Left cardiac atrium (tissue), 4 donors: ENCODE measurements at regions not wholly inside any gene's neighbourhood (a gene's known extent, or its start where the extent isn't known, plus 50 kb on each side); places are given as distances from the start of the nearest gene placed in this dataset.
A peak's percentile ranks its signal among the peaks of the same experiment; 100 is the strongest.

Experiments
- ATAC-seq, 2 donors: fragments of 200-7000 bp; cut with Tn5 transposase; one replicate each; pipeline ENCODE4 v1.9.1; 2020; ENCODE audit warnings: mild to moderate bottlenecking in 2 of 2, moderate library complexity in 2 of 2
- DNase-seq: peaks from one replicate; pipeline ENCODE4 v3.0.0-alpha.2; 2020
- intact Hi-C, 2 donors: fragments of 100-400 bp; cut with DNase I; formaldehyde crosslinking; loops; one replicate each; pipeline versions ENCODE4 v1.14.1 to v1.15.1; 2022 to 2023
- donor health status: DM: no; HTN: yes; CAD: no.
- donor health status: DM: no; HTN: yes; CAD: no; lungs with severe emphysema.
- donor health status: DM: yes; HTN: yes; CAD: no.
- donor health status: Dilated cardiomyopathy.

DNA sequence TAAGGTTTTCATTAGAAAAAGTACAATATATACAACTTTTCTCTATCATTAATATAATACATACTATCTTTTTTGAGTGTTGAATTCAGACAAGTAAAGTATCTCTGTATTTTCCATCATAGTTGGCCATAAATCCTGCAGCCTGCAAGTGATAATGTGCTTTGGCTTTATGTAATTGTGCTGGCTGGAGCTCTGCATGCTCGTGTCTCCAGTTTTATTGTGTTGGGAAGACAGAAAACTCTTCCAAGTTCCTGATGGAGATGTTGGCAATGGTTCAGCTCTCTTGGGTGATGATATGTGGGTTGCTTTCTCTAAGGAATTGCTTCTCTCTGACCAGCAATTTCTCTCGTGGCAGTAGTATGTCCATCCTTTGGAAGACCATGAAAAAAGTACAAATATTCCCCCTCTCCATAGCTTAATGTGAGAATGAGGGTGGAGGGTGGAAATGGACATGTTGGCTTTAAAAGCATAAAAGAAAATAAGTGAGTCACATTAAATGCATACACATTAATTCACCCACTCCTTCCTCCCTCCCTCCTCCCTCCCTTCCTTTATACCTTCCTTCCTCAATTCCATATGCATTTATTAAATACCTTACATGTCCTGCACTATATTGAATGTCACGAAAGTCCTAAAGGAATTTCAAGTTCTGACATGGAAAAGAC lies 344.2 kb downstream of the MTX2 start:
- no peak for DNase-seq
- intact Hi-C loops = no loop called here
- ATAC-seq = no peak

DNA sequence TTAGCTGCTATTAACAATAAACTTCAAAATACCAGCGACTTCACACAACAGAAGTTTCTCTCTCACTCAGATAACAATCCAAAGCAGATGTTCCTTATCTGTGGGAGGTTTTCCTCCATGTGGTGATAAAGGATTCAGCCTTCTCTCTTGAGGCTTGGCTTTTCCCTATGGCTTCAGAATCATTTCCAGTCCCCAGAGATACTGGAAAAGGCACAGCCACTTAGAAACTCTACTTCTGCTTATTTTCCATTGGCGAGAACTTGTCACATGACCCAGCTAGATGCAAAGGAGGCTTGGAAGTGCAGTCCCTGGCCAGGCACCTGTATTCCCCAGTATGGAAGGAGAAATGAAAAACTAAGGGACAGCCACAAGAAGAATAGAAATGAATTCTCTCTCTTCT lies 344.8 kb downstream of the MTX2 start:
- DNase-seq = no peak
- intact Hi-C loops = no loop called here
- ATAC-seq = no peak

DNA sequence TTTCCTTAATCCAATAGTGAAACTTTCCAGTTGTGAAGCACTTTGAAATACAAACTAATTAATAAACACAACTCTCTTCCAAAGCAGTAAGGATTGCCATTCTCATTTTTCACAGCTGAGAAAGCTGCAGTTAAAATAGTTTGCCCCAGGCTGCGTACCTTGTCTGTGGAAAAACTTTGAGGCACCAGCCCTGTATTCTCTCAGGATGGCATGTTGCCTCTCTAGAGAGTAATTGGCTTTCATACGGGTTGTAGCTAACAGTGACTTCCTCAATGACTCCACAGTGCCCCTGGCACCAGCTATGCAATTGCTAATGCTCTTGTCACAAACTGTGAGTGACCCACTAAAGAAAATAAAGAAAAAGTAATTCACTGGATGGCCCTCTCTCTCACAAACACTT lies 345.7 kb downstream of the MTX2 start:
- ATAC-seq (no peak), DNase-seq (no peak)
- intact Hi-C loops = no loop called here

DNA sequence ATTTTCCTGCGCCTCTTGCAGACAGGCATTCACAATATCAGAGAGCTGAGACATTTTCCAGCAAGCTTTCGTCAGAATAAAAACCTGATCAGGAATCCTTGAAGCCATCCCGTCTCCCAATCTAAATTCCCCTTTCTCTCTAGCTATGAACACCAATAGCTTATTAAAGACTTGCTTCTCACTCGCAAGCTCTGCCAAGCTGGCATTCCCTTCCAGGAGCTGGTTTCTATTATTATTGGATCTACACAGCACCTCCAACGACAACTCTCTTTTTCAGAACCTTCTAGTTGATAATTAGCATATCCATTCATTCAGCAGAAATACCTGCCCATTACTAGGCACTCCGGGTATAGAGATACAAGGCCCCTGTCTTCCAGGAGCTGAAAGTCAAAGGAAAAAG lies 350.3 kb downstream of the MTX2 start:
- no peak for DNase-seq
- ATAC-seq = no peak
- intact Hi-C loops = no loop called here

DNA sequence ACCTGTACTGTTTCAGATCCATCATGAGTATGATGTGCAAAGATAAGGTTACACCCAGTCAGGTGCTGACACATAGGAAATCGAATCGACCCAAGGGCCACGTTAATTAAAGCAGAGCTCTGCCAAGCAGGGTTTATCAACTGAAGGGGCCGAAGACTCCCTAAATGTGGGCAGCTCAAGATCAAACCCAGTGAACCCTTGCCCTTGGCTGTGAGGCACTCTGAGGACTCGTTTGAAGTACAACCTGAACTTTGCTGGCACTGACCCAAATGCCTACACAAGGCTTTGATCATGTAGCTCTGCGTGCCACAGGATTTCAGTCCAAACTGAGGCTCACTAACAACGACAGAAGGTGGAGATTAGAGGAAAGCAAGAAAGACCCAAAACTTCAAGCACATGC lies 352.1 kb downstream of the MTX2 start:
- ATAC-seq (no peak), DNase-seq (no peak)
- intact Hi-C loops = no loop called here

DNA sequence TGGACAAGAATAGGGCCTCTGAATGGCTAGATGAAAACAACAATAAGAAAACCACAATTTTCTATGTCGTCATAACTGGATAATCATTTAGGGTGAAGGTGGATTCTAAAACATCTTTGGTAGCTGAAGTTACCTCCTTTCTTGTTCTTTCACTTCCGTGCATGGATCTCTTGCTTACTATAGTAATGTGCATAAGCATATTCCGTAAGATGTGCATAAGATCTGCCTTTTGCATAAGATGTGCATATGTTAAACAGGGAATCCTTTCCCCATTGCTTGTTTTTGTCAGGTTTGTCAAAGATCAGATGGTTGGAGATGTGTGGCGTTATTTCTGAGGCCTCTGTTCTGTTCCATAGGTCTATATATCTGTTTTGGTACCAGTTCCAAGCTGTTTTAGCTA lies 353.6 kb downstream of the MTX2 start:
- ATAC-seq (no peak), DNase-seq (no peak)
- intact Hi-C loops = no loop called here

DNA sequence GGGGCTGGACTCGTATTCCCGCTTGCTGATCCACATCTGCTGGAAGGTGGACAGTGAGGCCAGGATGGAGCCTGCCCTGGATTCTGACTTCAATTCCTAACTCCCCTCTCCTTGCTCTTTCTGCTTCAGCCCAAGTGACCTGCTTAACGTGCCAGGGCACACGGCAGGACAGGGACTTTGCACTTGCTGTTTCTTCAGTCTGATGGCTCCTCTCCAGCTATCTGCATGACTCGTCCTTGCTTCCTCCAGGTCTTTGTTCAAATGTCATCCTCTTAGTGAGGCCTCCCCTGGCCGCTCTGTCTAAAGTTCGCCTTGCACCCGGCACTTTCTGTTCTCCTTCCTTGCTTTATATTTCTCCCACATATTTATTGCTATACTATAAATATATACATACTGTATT lies 357.6 kb downstream of the MTX2 start:
- no peak for ATAC-seq
- DNase-seq = no peak
- intact Hi-C loops = no loop called here

DNA sequence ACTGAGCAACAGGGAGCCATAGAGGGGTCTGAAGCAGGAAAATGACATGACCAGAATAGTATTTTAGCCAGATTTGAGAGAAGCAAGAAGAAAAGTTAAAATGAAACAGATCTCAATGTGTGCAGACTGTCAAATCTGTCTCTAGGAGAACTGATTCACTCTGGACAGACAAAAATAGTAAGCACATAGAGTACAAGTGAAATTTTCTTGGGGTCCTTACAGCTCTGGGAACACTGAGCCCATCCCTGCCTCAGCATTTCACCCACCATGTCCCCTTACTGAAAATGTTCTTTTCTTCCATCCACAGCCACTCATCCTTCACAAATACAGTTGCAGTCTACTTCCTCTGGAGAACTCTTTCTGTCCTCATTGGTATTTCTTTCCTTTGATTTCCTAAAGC lies 359.2 kb downstream of the MTX2 start:
- DNase-seq = no peak
- ATAC-seq = no peak
- intact Hi-C loops = no loop called here

DNA sequence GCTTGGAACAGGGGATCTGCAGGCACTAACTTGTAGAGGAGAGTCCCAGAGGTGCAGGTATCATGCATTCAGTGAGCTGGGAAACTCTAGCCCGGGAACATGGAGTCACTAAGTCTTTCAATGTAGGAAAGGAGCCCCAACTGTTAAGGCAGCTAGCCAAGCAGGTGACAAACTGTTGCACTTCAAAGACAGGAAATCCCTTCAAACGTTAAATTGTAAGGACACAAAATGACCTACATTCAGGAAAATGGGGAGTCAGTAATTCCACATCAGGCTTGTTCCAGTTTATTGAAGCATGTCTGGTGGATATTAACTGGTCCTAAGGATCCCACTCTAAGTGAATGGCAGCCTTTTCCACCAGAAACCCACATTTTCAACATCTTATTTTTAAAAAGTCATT lies 364.5 kb downstream of the MTX2 start:
- ATAC-seq (no peak), DNase-seq (no peak)
- intact Hi-C loops = no loop called here

DNA sequence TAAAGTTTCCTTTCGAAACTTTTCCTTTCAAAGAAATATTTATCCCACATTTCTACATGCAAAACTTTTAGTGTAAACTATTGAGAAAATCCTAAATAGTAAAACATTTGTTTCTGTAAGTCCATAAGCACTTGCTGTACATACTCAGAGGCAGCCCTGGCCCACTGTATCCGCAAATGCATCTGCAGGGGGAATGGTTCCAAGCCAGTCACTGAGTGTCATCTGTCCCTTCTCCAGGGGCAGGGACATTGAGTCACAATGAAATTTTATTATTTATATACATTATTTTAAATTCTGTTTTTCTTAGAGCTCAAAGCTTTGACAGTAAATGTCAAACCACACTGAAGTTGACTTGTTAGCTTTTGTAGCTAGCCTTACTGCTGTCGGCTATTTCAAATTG lies 367.2 kb downstream of the MTX2 start:
- intact Hi-C loops = loop anchor here (5.0 kb wide), 3 partner anchors 179 to 509 kb away; partner anchors contain the start of gene HOXD8 (in 1 of the 2)
- ATAC-seq (no peak), DNase-seq (no peak)

DNA sequence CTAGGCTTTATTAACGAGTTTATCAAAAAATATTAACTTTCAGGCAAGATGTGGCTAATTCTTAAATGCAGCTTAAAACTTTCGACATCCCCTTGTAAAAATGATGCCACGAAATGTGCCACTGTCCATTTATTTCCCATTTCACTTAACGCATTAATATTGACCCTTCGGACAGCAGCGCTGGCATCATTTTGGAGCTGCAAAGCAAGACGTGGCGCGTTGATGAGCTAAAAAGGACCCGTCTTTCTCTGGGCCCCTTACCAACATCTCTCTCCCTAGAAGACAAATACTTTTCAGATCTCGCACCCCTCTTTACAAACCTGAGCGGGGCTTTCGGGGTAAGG lies 367.9 kb downstream of the MTX2 start:
- intact Hi-C loops = loop anchor here (5.0 kb wide), 3 partner anchors 180 to 510 kb away; partner anchors contain the start of gene HOXD8 (in 1 of the 2)
- no peak for DNase-seq
- ATAC-seq = no peak

DNA sequence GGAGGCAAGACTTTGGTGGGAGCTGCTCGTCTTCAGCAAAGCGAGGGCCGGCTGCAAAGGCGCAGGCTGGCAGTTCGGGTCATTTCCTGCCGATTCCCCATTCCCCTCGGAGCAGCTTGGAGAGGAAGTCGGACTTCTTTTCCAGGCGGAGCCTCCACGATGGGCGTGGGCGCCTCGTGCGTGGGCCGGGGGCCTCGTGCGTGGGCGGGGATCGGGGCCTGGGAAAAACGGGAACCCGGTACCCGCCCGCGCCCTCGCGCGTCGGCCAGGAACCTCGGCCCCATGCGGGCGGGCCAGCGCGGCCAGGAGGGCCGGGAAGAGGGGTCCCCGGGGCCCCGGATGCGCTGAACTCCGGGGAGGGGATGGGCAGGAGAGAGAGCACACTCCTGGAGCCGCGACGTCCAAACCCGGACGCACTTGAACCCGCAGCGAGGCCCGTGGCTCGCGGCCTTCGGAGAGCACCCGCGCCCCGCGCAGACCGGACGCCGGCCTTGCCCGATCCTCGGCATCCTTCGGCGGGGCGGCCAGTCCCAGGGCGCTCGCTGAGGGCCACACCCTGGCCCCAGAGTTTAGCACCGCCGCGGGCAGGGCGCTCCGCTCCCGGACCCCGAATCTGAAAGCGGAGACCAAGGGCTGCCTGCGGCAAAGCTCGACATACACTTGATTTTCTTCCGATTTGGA lies 368.4 kb downstream of the MTX2 start:
- ATAC-seq = peak; percentile 74 to 87
- intact Hi-C loops = loop anchor here (2.0 to 5.0 kb wide), 4 partner anchors 180 to 510 kb away; partner anchors contain the start of gene HOXD8 (in 2 of the 2)

DNA sequence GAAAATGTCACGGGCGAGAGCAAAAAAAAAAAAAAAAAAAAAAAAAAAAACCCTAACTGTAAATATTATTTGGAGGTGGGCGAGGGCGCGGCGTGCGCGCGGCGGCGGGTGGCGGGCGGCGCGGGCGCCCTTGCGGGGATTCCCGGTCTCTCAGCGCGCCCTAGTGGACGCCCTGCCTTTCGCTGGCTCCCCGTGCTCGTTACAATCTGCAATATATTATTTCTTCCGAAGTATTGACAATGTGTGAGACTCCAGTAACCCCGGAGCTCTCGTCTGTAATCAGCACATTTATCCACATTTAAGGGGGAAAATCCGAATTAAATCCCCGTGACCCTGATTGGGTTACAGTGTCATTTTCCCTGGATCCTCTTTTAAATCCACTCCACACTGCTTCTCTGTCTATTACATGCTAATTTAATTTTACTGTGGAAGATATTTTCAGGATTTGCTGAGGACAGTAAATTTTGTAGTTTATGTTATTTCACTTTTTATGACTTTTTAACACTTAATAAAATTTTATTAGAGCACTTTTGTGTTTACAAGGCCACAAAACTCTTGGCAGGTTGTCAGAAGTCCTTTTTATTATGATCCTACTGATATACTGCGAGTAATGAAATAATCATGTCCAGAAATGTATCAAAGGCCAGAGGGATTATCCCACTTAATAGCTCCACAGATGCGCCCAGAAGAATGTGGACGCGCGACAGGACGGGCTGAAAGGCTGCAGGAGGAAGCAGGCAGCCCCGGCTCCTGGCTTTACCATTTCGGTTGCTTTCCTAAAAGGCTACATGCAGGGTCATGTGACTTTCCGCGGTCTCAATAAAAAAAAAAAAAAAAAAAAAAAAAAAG lies 369.1 kb downstream of the MTX2 start:
- peak; percentile 74 for DNase-seq
- ATAC-seq = peak; percentile 94 to 95

More for the DNA sequence above, 368.4 kb downstream of the MTX2 start:
- DNase-seq = peak; percentile 62

DNA sequence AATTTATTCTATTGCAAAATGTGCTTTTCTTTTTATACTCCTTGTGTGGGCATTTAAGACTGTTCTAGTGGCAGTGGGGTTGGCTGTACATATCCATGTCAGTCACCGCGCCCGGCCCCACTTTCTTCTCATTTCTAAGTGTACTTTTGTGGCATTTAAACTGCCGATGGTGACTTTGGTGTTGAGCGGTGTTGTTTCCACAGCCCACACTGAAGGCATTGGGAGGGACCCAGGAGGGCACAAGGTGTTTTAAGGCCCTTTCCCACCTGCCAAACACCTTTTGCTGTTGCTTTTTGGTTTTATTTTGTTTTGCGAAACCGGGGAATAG lies 369.7 kb downstream of the MTX2 start:
- no peak for ATAC-seq
- intact Hi-C loops = loop anchor here (2.0 to 5.0 kb wide), 4 partner anchors 182 to 512 kb away; partner anchors contain the start of gene HOXD8 (in 2 of the 2)
- no peak for DNase-seq

More for the DNA sequence above, 369.1 kb downstream of the MTX2 start:
- intact Hi-C loops = loop anchor here (2.0 to 5.0 kb wide), 4 partner anchors 181 to 511 kb away; partner anchors contain the start of gene HOXD8 (in 2 of the 2)

DNA sequence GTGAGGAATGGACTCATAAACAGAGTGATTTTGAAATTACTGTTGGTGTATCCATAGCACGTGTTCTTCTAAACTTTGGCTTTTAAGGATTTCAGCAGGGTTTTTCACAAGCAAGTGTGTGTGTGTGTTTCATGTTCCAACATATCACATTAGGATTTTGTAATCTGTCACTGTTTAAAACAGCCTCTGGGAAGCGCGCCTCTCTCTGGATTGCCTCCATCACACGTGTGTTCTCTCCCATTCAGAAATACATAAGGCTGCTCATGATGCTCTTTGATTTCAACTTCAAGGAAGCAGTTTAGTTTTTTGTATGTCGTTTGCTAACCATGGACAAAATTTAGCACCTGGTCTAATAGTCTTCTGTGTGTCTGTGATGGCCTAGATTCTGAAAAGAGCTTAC lies 370.4 kb downstream of the MTX2 start:
- ATAC-seq = no peak
- no peak for DNase-seq
- intact Hi-C loops = loop anchor here (2.0 to 10.0 kb wide), 5 partner anchors 175 to 512 kb away; partner anchors contain the start of gene HOXD8 (in 2 of the 2)

DNA sequence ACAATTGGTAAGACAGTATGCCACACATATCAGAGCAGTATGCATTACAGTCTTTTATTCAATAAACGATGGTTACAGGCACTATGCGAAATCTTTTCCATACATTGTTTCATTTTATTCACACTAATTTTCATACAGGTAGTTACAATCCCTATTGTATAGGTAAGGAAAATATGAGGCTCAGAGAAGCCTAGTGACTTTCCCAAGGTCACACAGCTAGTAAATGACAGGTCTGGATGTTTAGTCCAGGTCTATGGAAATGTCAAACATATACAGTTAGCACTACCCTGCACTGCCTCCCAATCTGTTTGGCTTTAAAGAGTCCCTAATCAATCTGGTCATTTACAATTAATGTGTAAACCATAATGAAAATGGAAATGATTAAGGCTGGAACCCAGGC lies 372.2 kb downstream of the MTX2 start:
- ATAC-seq (no peak), DNase-seq (no peak)
- intact Hi-C loops = loop anchor here in 1 of 2 donors (10.0 kb wide), 1 partner anchor 173 kb away; no protein-coding TSS in a partner anchor

DNA sequence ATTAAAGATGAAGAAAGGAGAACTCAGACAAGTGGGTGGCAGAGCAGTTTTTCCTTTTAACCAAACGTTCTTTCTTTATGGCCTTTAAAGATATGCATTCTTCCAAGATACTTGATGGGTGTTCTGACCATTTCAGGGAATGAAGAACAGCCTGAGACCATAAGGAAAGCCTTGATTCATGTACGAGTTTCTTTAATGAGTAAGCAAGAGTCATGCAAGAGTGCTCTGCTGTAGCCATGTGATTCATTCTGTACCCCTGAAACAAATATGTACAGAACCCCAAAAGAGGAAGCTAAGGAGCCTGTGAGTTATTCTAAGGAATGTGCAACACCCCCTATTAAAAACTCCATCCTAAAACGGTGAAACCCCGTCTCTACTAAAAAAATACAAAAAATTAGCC lies 372.8 kb downstream of the MTX2 start:
- intact Hi-C loops = loop anchor here in 1 of 2 donors (10.0 kb wide), 1 partner anchor 173 kb away; no protein-coding TSS in a partner anchor
- ATAC-seq (no peak), DNase-seq (no peak)

DNA sequence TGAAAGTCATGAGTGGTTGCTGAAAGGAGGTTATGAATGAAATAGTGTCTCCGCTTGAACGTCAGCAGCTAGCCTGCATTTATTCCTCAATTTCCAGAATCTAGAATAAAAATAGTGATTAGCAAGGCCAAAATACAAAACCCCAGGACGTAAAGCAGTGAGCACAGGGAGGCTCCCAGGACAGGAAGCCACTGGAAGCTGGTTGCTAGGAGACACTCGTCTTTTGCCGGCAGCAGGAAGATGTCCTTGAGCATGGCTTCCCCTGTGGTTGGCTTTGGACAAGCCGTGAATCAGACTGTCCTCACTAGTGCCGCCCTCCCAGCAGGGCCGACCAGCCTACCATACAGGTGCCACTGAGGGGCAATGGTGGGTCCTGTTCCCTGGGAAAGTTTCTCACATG lies 374.4 kb downstream of the MTX2 start:
- no peak for ATAC-seq
- no peak for DNase-seq
- intact Hi-C loops = loop anchor here in 1 of 2 donors (10.0 kb wide), 1 partner anchor 171 kb away; no protein-coding TSS in a partner anchor

DNA sequence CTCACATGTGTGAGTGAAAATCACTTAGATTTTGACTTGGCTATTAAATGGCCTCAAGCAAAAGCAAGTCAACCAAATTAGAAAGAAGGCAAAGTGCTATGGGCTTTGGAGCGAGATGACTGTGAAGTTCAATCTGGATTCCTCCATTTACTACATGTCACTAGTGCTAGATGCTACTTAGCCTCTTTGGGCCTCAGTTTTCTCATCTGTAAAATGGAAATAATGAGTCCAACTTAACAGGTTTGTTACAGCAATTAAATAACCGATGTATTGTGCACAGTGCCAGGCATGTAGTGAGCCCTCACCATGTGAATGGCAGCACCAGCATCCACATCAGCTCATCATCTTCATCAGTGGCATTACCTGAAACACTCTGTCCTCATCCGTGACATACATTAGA lies 376.3 kb downstream of the MTX2 start:
- DNase-seq = no peak
- ATAC-seq = no peak
- intact Hi-C loops = loop anchor here in 1 of 2 donors (10.0 kb wide), 1 partner anchor 169 kb away; no protein-coding TSS in a partner anchor
